Activated CD4-positive, CD25-positive, alpha-beta regulatory T cell (primary cell): ENCODE measurements at regions not wholly inside any gene's neighbourhood (a gene's known extent, or its start where the extent isn't known, plus 50 kb on each side); places are given as distances from the start of the nearest gene placed in this dataset.

Experiments
- DNase-seq, 4 experiments: peaks; one replicate each; lab custom pipeline; 2025; lab: John Stamatoyannopoulos, UW

GRCh38 chr12:116381744-116382685, 104.5 kb upstream of the MED13L start:
- no peak for DNase-seq

- DNase-seq: no peak
Observed at GRCh38 chr12:116382686-116383530, 105.4 kb upstream of the MED13L start.

GRCh38 chr12:116384175-116384574, 106.7 kb upstream of the MED13L start:
- no peak for DNase-seq

GRCh38 chr12:116384691-116385485, 107.4 kb upstream of the MED13L start:
- DNase-seq: no peak

- no peak for DNase-seq
Observed at GRCh38 chr12:116385486-116386217, 108.2 kb upstream of the MED13L start.

GRCh38 chr12:116389326-116389725, 111.8 kb upstream of the MED13L start:
- DNase-seq: no peak

- DNase-seq: no peak
Observed at GRCh38 chr12:116389990-116390389, 112.5 kb upstream of the MED13L start.

- no peak for DNase-seq
Observed at GRCh38 chr12:116390401-116391335, 113.2 kb upstream of the MED13L start.

- DNase-seq: no peak
Observed at GRCh38 chr12:116391501-116391900, 114.0 kb upstream of the MED13L start.

- DNase-seq: no peak
Observed at GRCh38 chr12:116392061-116392460, 114.6 kb upstream of the MED13L start.

GRCh38 chr12:116393255-116393654, 115.8 kb upstream of the MED13L start:
- no peak for DNase-seq

- DNase-seq: no peak
Observed at GRCh38 chr12:116393859-116394650, 116.6 kb upstream of the MED13L start.

GRCh38 chr12:116395396-116395795, 117.9 kb upstream of the MED13L start:
- no peak for DNase-seq

- no peak for DNase-seq
Observed at GRCh38 chr12:116397148-116397547, 119.7 kb upstream of the MED13L start.

- DNase-seq: no peak
Observed at GRCh38 chr12:116398193-116398592, 120.7 kb upstream of the MED13L start.

- DNase-seq: no peak
Observed at GRCh38 chr12:116399055-116399454, 121.6 kb upstream of the MED13L start.

GRCh38 chr12:116400636-116401372, 123.3 kb upstream of the MED13L start:
- DNase-seq: no peak

GRCh38 chr12:116401565-116401964, 124.1 kb upstream of the MED13L start:
- no peak for DNase-seq
